GM18907 (cell line): ENCODE measurements at regions not wholly inside any gene's neighbourhood (a gene's known extent, or its start where the extent isn't known, plus 50 kb on each side); places are given as distances from the start of the nearest gene placed in this dataset.

Experiments used
- ATAC-seq: cut with Tn5 transposase; IDR thresholded peaks from one replicate; pipeline ENCODE4 v1.9.1; 2021; ENCODE audit warnings: mild to moderate bottlenecking, moderate library complexity; ENCODE audit not compliant: unreplicated experiment

GRCh38 chr22:49181942-49182341 lies 645.7 kb downstream of the BRD1 start:
- ATAC-seq = no peak

- ATAC-seq = no peak
Measured at GRCh38 chr22:49181431-49181830, 646.2 kb downstream of the BRD1 start.

DNA sequence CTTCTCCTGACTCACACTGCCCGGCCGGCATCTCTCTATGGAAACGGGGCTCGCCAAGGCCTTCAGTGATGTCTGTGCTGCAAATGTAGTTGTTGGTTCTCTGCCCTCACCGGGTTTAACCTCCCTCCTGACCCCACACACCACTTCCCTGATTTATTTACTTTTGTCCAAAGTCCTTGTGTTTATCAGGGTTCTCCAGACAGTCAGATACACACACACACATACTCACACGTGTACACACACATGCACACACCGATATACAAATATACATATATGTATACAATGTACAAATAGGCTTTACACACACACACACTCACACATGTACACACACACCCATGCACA lies 647.0 kb downstream of the BRD1 start:
- ATAC-seq = no peak

- ATAC-seq = no peak
Measured at GRCh38 chr22:49179886-49180682, 647.6 kb downstream of the BRD1 start.

- no peak for ATAC-seq
Measured at GRCh38 chr22:49179175-49179574, 648.5 kb downstream of the BRD1 start.

GRCh38 chr22:49178246-49179005 lies 649.2 kb downstream of the BRD1 start:
- ATAC-seq = no peak

- no peak for ATAC-seq
Measured at GRCh38 chr22:49177666-49178065, 650.0 kb downstream of the BRD1 start.

- ATAC-seq = no peak
Measured at GRCh38 chr22:49176956-49177355, 650.7 kb downstream of the BRD1 start.

GRCh38 chr22:49170053-49170452 lies 657.6 kb downstream of the BRD1 start:
- ATAC-seq = no peak

- ATAC-seq = no peak
Measured at GRCh38 chr22:49169074-49169744, 658.5 kb downstream of the BRD1 start.

DNA sequence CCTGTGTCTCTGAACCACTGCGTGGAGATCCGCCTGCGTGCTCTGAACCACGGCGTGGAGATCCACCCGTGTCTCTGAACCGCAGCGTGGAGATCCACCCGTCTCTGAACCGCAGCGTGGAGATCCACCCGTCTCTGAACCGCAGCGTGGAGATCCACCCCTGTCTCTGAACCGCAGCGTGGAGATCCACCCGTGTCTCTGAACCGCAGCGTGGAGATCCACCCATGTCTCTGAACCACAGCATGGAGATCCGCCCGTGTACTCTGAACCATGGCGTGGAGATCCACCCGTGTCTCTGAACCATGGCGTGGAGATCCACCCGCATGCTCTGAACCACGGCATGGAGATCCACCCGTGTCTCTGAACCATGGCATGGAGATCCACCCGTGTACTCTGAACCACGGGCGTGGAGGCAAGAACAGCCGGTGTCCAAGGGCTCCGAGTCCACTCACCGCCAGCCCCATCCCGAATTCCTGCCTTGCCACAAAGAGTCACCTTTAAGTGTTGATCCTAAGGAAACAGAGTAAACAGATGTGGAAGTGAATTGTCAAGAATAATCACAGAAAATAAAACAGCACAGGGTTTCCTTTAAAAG lies 659.4 kb downstream of the BRD1 start:
- no peak for ATAC-seq

GRCh38 chr22:49166746-49167145 lies 660.9 kb downstream of the BRD1 start:
- no peak for ATAC-seq

GRCh38 chr22:49166211-49166610 lies 661.5 kb downstream of the BRD1 start:
- no peak for ATAC-seq

DNA sequence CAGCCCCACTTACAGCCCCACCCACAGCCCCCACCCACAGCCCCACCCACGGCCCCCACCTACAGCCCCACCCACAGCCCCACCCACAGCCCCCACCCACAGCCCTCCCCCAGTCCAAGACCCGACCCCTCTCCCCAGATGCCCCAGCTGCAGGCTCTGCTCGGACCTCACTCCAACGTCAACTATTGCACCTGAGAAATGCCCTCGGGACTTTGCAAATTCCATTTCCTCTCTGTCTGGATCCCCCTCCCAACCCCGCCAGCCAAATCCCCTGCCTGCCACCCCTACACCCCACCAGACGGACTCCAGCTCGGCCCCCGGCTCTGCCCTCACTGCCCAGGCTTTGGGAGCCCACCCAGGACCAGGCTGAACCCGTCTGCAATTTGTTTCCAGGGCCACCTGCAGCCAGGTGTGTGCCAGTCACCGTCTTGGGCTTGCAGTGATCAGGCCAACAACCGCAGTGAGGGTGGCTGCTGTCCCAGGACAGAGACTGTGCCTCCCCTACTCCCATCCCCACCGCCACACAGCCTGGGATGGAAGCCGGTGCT lies 662.8 kb downstream of the BRD1 start:
- ATAC-seq = no peak

GRCh38 chr22:49163960-49164690 lies 663.5 kb downstream of the BRD1 start:
- no peak for ATAC-seq

GRCh38 chr22:49163258-49163959 lies 664.3 kb downstream of the BRD1 start:
- no peak for ATAC-seq

GRCh38 chr22:49162841-49163240 lies 664.8 kb downstream of the BRD1 start:
- ATAC-seq = no peak

- ATAC-seq = no peak
Measured at GRCh38 chr22:49161002-49161850, 666.4 kb downstream of the BRD1 start.
